ENCODE measurements at regions not wholly inside any gene's neighbourhood (a gene's known extent, or its start where the extent isn't known, plus 50 kb on each side); places are given as distances from the start of the nearest gene placed in this dataset.

DNA sequence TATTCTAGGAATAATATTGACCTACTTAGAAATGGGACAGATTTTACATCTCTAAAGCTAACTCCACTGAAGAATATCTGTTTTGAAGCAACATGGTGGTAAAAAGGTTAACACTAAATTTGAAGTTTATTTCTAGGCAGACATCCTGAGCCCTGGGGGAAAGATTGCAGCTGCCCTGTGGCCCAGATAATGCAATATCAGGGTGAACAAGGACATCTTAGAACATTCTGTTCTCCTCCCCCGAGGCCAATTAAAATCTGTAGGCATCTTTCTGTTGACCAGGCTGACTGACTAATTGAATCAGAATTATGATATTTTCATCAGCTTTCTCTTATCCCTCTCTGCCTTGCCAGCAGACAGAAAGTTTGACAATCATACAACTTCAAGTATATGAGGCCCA is 149.8 kb upstream of the DUSP10 start:
- TF ChIP-seq, protein P1, sequence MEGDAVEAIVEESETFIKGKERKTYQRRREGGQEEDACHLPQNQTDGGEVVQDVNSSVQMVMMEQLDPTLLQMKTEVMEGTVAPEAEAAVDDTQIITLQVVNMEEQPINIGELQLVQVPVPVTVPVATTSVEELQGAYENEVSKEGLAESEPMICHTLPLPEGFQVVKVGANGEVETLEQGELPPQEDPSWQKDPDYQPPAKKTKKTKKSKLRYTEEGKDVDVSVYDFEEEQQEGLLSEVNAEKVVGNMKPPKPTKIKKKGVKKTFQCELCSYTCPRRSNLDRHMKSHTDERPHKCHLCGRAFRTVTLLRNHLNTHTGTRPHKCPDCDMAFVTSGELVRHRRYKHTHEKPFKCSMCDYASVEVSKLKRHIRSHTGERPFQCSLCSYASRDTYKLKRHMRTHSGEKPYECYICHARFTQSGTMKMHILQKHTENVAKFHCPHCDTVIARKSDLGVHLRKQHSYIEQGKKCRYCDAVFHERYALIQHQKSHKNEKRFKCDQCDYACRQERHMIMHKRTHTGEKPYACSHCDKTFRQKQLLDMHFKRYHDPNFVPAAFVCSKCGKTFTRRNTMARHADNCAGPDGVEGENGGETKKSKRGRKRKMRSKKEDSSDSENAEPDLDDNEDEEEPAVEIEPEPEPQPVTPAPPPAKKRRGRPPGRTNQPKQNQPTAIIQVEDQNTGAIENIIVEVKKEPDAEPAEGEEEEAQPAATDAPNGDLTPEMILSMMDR (IDR thresholded peaks at IDR 0.05; ENCODE audit: borderline replicate concordance, extremely low read depth, low read length, poor library complexity, severe bottlenecking): no peak
- TF ChIP-seq EZH2 (IDR thresholded peaks at IDR 0.05; ENCODE audit: borderline replicate concordance, low read depth, low read length, severe bottlenecking): no peak

All from DND-41 (cell line).